ENCODE measurements at regions not wholly inside any gene's neighbourhood (a gene's known extent, or its start where the extent isn't known, plus 50 kb on each side); places are given as distances from the start of the nearest gene placed in this dataset.

DNA sequence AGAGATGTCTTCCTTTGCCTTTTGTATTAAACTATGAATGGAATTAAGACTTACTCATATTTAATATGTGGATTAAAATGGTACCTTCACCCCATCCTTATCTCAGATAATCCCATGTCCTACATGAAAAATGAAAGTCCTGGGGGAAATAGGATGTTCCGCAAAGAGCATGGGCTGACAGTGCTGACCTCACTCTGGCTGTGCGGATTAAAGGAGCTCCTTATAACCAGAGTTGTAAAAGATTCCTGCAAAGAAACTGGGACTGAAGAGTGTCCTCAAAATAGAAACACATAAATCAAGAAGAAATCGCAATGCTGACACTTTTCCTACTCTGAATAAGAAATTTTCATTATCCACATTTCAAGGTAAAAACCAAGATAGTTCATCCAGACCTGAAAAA lies 384.5 kb downstream of the LIG4 start:
- no peak for DNase-seq
- H3K36me3 Mint-ChIP-seq (ENCODE audit: low read depth), result no peaks in the 10 kb centered on the region
- POLR2A ChIA-PET, result no interaction called here
- no peak overlapping the region for H3K27ac Mint-ChIP-seq
- ATAC-seq (ENCODE audit: poor library complexity), result no peak
- no peaks in the 10 kb centered on the region for H3K27me3 ChIP-seq (ENCODE audit: control insufficient read depth in 1 of 2, insufficient read depth in 2 of 2, low read length in 2 of 2)
- no peak overlapping the region for H3K4me3 ChIP-seq (ENCODE audit: low read length)
- TF ChIP-seq, protein P1, sequence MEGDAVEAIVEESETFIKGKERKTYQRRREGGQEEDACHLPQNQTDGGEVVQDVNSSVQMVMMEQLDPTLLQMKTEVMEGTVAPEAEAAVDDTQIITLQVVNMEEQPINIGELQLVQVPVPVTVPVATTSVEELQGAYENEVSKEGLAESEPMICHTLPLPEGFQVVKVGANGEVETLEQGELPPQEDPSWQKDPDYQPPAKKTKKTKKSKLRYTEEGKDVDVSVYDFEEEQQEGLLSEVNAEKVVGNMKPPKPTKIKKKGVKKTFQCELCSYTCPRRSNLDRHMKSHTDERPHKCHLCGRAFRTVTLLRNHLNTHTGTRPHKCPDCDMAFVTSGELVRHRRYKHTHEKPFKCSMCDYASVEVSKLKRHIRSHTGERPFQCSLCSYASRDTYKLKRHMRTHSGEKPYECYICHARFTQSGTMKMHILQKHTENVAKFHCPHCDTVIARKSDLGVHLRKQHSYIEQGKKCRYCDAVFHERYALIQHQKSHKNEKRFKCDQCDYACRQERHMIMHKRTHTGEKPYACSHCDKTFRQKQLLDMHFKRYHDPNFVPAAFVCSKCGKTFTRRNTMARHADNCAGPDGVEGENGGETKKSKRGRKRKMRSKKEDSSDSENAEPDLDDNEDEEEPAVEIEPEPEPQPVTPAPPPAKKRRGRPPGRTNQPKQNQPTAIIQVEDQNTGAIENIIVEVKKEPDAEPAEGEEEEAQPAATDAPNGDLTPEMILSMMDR (IDR thresholded peaks at IDR 0.05), result no peak
- no peaks in the 10 kb centered on the region for H3K4me1 ChIP-seq (ENCODE audit: insufficient read depth, low read length)
- no peak overlapping the region for H3K27ac ChIP-seq (ENCODE audit: low read depth in 1 of 2, low read length in 2 of 2)
- H3K9me3 ChIP-seq (ENCODE audit: control insufficient read depth in 1 of 2, insufficient read depth in 1 of 2, low read length in 2 of 2), result peaks cover 0 to 3% of the 10 kb centered on the region in 2 experiments
- H3K27me3 Mint-ChIP-seq, result no peaks in the 10 kb centered on the region
- H3K4me1 Mint-ChIP-seq (ENCODE audit: low read depth), result no peaks in the 10 kb centered on the region
- no peaks in the 10 kb centered on the region for H3K36me3 ChIP-seq (ENCODE audit: insufficient read depth, low read length)
- intact Hi-C loops (cut with DNase I, micrococcal nuclease), result no loop called here
- H3K9me3 Mint-ChIP-seq, result no peaks in the 10 kb centered on the region
- no peak overlapping the region for H3K4me3 Mint-ChIP-seq
- CTCF ChIA-PET, result no interaction called here

DNA sequence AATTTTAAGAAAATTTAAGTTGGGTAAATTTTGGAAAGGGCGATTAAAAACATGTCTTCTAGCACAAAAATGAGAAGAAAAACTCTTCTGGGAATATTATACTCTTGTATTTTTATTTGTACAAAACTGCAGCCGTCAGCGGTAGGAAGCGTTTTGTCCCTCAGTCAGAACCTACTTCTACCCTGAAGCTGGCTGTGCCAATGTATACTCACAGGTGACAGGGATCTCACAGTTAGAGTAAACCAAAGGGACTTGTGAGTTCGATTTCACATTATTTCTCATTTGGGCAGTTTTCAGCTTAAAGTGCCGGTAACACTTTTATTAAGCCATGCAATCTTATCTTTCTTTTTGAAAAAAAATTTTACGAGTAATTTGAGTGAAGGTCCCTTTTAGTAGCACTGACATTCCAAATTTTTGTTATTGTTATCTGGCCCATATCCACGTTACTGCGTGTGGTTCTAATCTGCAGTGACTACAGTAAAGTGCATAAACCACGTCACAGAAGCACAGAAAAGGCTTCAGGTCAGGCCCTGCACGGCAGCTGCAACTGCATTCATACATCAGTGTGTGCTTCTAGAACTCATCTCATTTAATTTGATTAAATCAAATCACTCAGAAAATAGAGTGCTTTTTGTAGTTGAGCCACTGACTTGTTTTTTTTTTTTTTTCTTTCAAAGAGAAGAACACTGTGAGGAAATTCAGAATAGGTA lies 387.3 kb downstream of the LIG4 start:
- H3K27ac ChIP-seq (ENCODE audit: low read depth in 1 of 2, low read length in 2 of 2), result no peak overlapping the region
- ChIA-PET CTCF (no interaction called here), POLR2A (no interaction called here)
- no peaks in the 10 kb centered on the region for H3K4me1 Mint-ChIP-seq (ENCODE audit: low read depth)
- H3K36me3 ChIP-seq (ENCODE audit: insufficient read depth, low read length), result no peaks in the 10 kb centered on the region
- H3K27ac Mint-ChIP-seq, result no peak overlapping the region
- intact Hi-C loops (cut with DNase I, micrococcal nuclease), result no loop called here
- no peak for DNase-seq
- H3K36me3 Mint-ChIP-seq (ENCODE audit: low read depth), result no peaks in the 10 kb centered on the region
- H3K27me3 ChIP-seq (ENCODE audit: control insufficient read depth in 1 of 2, insufficient read depth in 2 of 2, low read length in 2 of 2), result no peaks in the 10 kb centered on the region
- peaks cover 0 to 2% of the 10 kb centered on the region in 2 experiments for H3K9me3 ChIP-seq (ENCODE audit: control insufficient read depth in 1 of 2, insufficient read depth in 1 of 2, low read length in 2 of 2)
- H3K4me3 Mint-ChIP-seq, result no peak overlapping the region
- H3K27me3 Mint-ChIP-seq, result no peaks in the 10 kb centered on the region
- H3K4me1 ChIP-seq (ENCODE audit: insufficient read depth, low read length), result no peaks in the 10 kb centered on the region
- ATAC-seq (ENCODE audit: poor library complexity), result no peak
- TF ChIP-seq, protein P1 (IDR thresholded peaks at IDR 0.05), result no peak
- no peaks in the 10 kb centered on the region for H3K9me3 Mint-ChIP-seq
- H3K4me3 ChIP-seq (ENCODE audit: low read length), result no peak overlapping the region

DNA sequence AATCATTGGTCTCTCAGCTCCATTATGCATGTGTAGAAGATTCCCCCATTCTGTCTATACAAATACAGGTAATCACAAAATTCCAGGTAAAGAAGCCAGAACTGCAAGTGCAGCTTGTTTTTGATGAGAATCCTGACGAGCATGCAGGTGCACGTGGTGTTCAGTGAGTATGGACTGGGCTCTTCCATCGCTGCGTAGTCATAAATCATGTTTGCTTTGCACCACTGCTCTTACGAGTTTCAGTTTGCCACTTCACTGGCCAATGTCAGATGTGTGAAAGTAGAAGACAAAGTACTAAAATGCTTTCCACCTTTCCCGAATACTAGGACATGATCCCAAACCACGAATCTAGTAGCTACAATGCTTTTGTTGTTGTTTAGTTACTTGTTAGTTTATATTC lies 390.7 kb downstream of the LIG4 start:
- H3K4me1 Mint-ChIP-seq (ENCODE audit: low read depth), result no peaks in the 10 kb centered on the region
- intact Hi-C loops (cut with DNase I, micrococcal nuclease), result no loop called here
- H3K27me3 ChIP-seq (ENCODE audit: control insufficient read depth in 1 of 2, insufficient read depth in 2 of 2, low read length in 2 of 2), result no peaks in the 10 kb centered on the region
- no peaks in the 10 kb centered on the region for H3K36me3 Mint-ChIP-seq (ENCODE audit: low read depth)
- H3K27ac ChIP-seq (ENCODE audit: low read depth in 1 of 2, low read length in 2 of 2), result no peak overlapping the region
- H3K9me3 ChIP-seq (ENCODE audit: control insufficient read depth in 1 of 2, insufficient read depth in 1 of 2, low read length in 2 of 2), result no peaks in the 10 kb centered on the region
- CTCF ChIA-PET, result no interaction called here
- no peak overlapping the region for H3K4me3 ChIP-seq (ENCODE audit: low read length)
- DNase-seq, result no peak
- H3K27ac Mint-ChIP-seq, result no peak overlapping the region
- no peaks in the 10 kb centered on the region for H3K4me1 ChIP-seq (ENCODE audit: insufficient read depth, low read length)
- H3K36me3 ChIP-seq (ENCODE audit: insufficient read depth, low read length), result no peaks in the 10 kb centered on the region
- TF ChIP-seq, protein P1 (IDR thresholded peaks at IDR 0.05), result no peak
- POLR2A ChIA-PET, result no interaction called here
- no peak overlapping the region for H3K4me3 Mint-ChIP-seq
- H3K27me3 Mint-ChIP-seq, result no peaks in the 10 kb centered on the region
- no peaks in the 10 kb centered on the region for H3K9me3 Mint-ChIP-seq
- ATAC-seq (ENCODE audit: poor library complexity), result no peak

All from CD4-positive, alpha-beta T cell (primary cell).